Activated CD8-positive, alpha-beta memory T cell treated with anti-CD3 and anti-CD28 coated beads, Interleukin-2, amount 50 U/mL, for 1 hour (primary cell): ENCODE measurements at regions not wholly inside any gene's neighbourhood (a gene's known extent, or its start where the extent isn't known, plus 50 kb on each side); places are given as distances from the start of the nearest gene placed in this dataset.
"Not testable (repeated sequence)": the region's sequence is repeated elsewhere in the genome, so short reads cannot be mapped to it uniquely, and the experiment has no call there.

Experiments used
- DNase-seq: peaks from one replicate; pipeline ENCODE4 v3.0.0-alpha.2; 2020; ENCODE audit errors: extremely low read depth

GRCh38 chr6:3920321-3920720 lies 71.1 kb downstream of the FAM50B start:
- no peak for DNase-seq

GRCh38 chr6:3921663-3922062 lies 72.5 kb downstream of the FAM50B start:
- DNase-seq, result no peak

- not testable (repeated sequence) for DNase-seq
These were observed 73.4 kb downstream of the FAM50B start for GRCh38 chr6:3922619-3923018.

GRCh38 chr6:3925223-3926149 lies 76.3 kb downstream of the FAM50B start:
- not testable (repeated sequence) for DNase-seq

- no peak for DNase-seq
These were observed 76.9 kb downstream of the FAM50B start for GRCh38 chr6:3926150-3926482.

GRCh38 chr6:3928111-3928510 lies 78.9 kb downstream of the FAM50B start:
- no peak for DNase-seq

- DNase-seq, result no peak
These were observed 80.2 kb downstream of the FAM50B start for GRCh38 chr6:3929281-3929798.

GRCh38 chr6:3937438-3937837 lies 88.3 kb downstream of the FAM50B start:
- no peak for DNase-seq

- DNase-seq, result no peak
These were observed 89.7 kb downstream of the FAM50B start for GRCh38 chr6:3938715-3939367.

GRCh38 chr6:3939368-3939958 lies 90.3 kb downstream of the FAM50B start:
- no peak for DNase-seq

GRCh38 chr6:3939964-3940363 lies 90.8 kb downstream of the FAM50B start:
- no peak for DNase-seq

- DNase-seq, result no peak
These were observed 91.5 kb downstream of the FAM50B start for GRCh38 chr6:3940703-3941102.

GRCh38 chr6:3943331-3943765 lies 94.2 kb downstream of the FAM50B start:
- no peak for DNase-seq

- no peak for DNase-seq
These were observed 95.1 kb downstream of the FAM50B start for GRCh38 chr6:3944246-3944645.

- DNase-seq, result no peak
These were observed 97.6 kb downstream of the FAM50B start for GRCh38 chr6:3946778-3947177.

- DNase-seq, result no peak
These were observed 99.7 kb downstream of the FAM50B start for GRCh38 chr6:3948866-3949265.

GRCh38 chr6:3949521-3949920 lies 100.3 kb downstream of the FAM50B start:
- DNase-seq, result no peak

- no peak for DNase-seq
These were observed 106.9 kb downstream of the FAM50B start for GRCh38 chr6:3956054-3956453.

GRCh38 chr6:3957321-3957720 lies 108.1 kb downstream of the FAM50B start:
- no peak for DNase-seq

- no peak for DNase-seq
These were observed 109.1 kb downstream of the FAM50B start for GRCh38 chr6:3958255-3958654.

GRCh38 chr6:3959385-3959784 lies 110.2 kb downstream of the FAM50B start:
- DNase-seq, result no peak

GRCh38 chr6:3960754-3961361 lies 111.7 kb downstream of the FAM50B start:
- DNase-seq, result no peak
